ENCODE measurements at regions not wholly inside any gene's neighbourhood (a gene's known extent, or its start where the extent isn't known, plus 50 kb on each side); places are given as distances from the start of the nearest gene placed in this dataset.

GRCh38 chr2:128543036-128543435 lies 224.4 kb upstream of the HS6ST1 start:
- Histone ChIP-seq H3K27ac (no peak overlapping the region), H3K4me1 (no peaks in the 10 kb centered on the region), H3K4me3 (no peak overlapping the region), H3K27me3 (no peaks in the 10 kb centered on the region), H3K36me3 (no peaks in the 10 kb centered on the region), H3K9me3 (no peaks in the 10 kb centered on the region)
- intact Hi-C loops (cut with DNase I) = no loop called here
- TF ChIP-seq CTCF (IDR thresholded peaks at IDR 0.05) = no peak
- DNase-seq (no peak), ATAC-seq (no peak)

GRCh38 chr2:128543646-128544045 lies 225.0 kb upstream of the HS6ST1 start:
- Histone ChIP-seq H3K36me3 (no peaks in the 10 kb centered on the region), H3K9me3 (no peaks in the 10 kb centered on the region), H3K4me3 (no peak overlapping the region), H3K4me1 (no peaks in the 10 kb centered on the region), H3K27me3 (no peaks in the 10 kb centered on the region), H3K27ac (no peak overlapping the region)
- intact Hi-C loops (cut with DNase I) = no loop called here
- no peak for ATAC-seq
- no peak for TF ChIP-seq CTCF (IDR thresholded peaks at IDR 0.05)
- no peak for DNase-seq

- no peaks in the 10 kb centered on the region for H3K4me1 ChIP-seq
- DNase-seq = no peak
- H3K27me3 ChIP-seq = no peaks in the 10 kb centered on the region
- ATAC-seq = no peak
- no peak overlapping the region for H3K4me3 ChIP-seq
- intact Hi-C loops (cut with DNase I) = no loop called here
- H3K27ac ChIP-seq = no peak overlapping the region
- TF ChIP-seq CTCF (IDR thresholded peaks at IDR 0.05) = no peak
- no peaks in the 10 kb centered on the region for H3K9me3 ChIP-seq
- no peaks in the 10 kb centered on the region for H3K36me3 ChIP-seq
Observed at GRCh38 chr2:128544321-128545037, 225.8 kb upstream of the HS6ST1 start.

GRCh38 chr2:128545085-128545484 lies 226.4 kb upstream of the HS6ST1 start:
- Histone ChIP-seq H3K9me3 (no peaks in the 10 kb centered on the region), H3K4me3 (no peak overlapping the region), H3K27me3 (no peaks in the 10 kb centered on the region), H3K27ac (no peak overlapping the region), H3K4me1 (no peaks in the 10 kb centered on the region), H3K36me3 (no peaks in the 10 kb centered on the region)
- intact Hi-C loops (cut with DNase I) = no loop called here
- no peak for ATAC-seq
- TF ChIP-seq CTCF (IDR thresholded peaks at IDR 0.05) = no peak
- DNase-seq = no peak

- no peak for TF ChIP-seq CTCF (IDR thresholded peaks at IDR 0.05)
- H3K4me3 ChIP-seq = no peak overlapping the region
- no peaks in the 10 kb centered on the region for H3K36me3 ChIP-seq
- ATAC-seq = no peak
- H3K27ac ChIP-seq = no peak overlapping the region
- no peaks in the 10 kb centered on the region for H3K27me3 ChIP-seq
- intact Hi-C loops (cut with DNase I) = no loop called here
- DNase-seq = no peak
- no peaks in the 10 kb centered on the region for H3K9me3 ChIP-seq
- no peaks in the 10 kb centered on the region for H3K4me1 ChIP-seq
Observed at GRCh38 chr2:128545829-128546228, 227.2 kb upstream of the HS6ST1 start.
